Caco-2 (cell line): ENCODE measurements at regions not wholly inside any gene's neighbourhood (a gene's known extent, or its start where the extent isn't known, plus 50 kb on each side); places are given as distances from the start of the nearest gene placed in this dataset.
A peak's percentile ranks its signal among the peaks of the same experiment; 100 is the strongest.

ENCODE experiments used
- BruUV-seq: library from RNA; stranded (reverse); fragments of 400-500 nt; replicated peaks from 2 replicates; lab custom pipeline; 2021; lab: Mats Ljungman, UMichigan
- CTCF ChIA-PET: fragments of 300-600 bp; sonication (Branson Sonifier 250); formaldehyde crosslinking; loops from one replicate; lab custom pipeline; 2022; ENCODE audit warnings: antibody characterized with exemption; lab: Charles Lee
- POLR2A ChIA-PET: fragments of 300-600 bp; sonication (Branson Sonifier 250); formaldehyde crosslinking; loops from one replicate; lab custom pipeline; 2022; ENCODE audit warnings: antibody characterized with exemption; lab: Charles Lee
- DNase-seq, 2 experiments: peaks; one replicate each; pipeline versions ENCODE4 v3.0.0 to v3.0.0-alpha.2; 2020 to 2022
- H3K27me3 ChIP-seq: replicated peaks from 2 replicates; pipeline ENCODE4 v1.6.0; 2011; ENCODE audit warnings: low read length; ENCODE audit not compliant: control insufficient read depth, insufficient read depth
- H3K36me3 ChIP-seq: 2 replicates; pipeline ENCODE4 v1.5.1; 2011; ENCODE audit warnings: low read length; ENCODE audit not compliant: control insufficient read depth, insufficient read depth
- H3K4me1 ChIP-seq: fragments of 250-450 bp; sonication (Bioruptor Pico); 2 replicates; pipeline ENCODE4 v1.5.1; 2020; ENCODE audit warnings: mild to moderate bottlenecking
- H3K4me3 ChIP-seq: 2 replicates; pipeline ENCODE4 v1.5.1; 2011; ENCODE audit warnings: low read depth, mild to moderate bottlenecking, control low read depth, low read length
- H3K9me3 ChIP-seq: fragments of 250-450 bp; sonication (Bioruptor Pico); 2 replicates; pipeline ENCODE4 v1.5.1; 2020; ENCODE audit warnings: mild to moderate bottlenecking, moderate library complexity
- H3K27ac Mint-ChIP-seq: one replicate; pipeline ENCODE4 v1.8.0; 2022; ENCODE audit warnings: mixed read lengths; ENCODE audit not compliant: unreplicated experiment
- H3K27me3 Mint-ChIP-seq: one replicate; pipeline ENCODE4 v1.8.0; 2022; ENCODE audit warnings: mixed read lengths; ENCODE audit not compliant: insufficient read depth, unreplicated experiment
- H3K36me3 Mint-ChIP-seq: one replicate; pipeline ENCODE4 v1.8.0; 2022; ENCODE audit warnings: mild to moderate bottlenecking, mixed read lengths; ENCODE audit not compliant: insufficient read depth, unreplicated experiment
- H3K4me1 Mint-ChIP-seq: one replicate; pipeline ENCODE4 v1.8.0; 2022; ENCODE audit warnings: low read depth, mixed read lengths; ENCODE audit not compliant: unreplicated experiment
- H3K4me3 Mint-ChIP-seq: one replicate; pipeline ENCODE4 v1.8.0; 2022; ENCODE audit warnings: mild to moderate bottlenecking, moderate library complexity, mixed read lengths; ENCODE audit not compliant: unreplicated experiment
- H3K9me3 Mint-ChIP-seq: one replicate; pipeline ENCODE4 v1.8.0; 2022; ENCODE audit warnings: mixed read lengths; ENCODE audit not compliant: unreplicated experiment
- intact Hi-C: fragments of 100-400 bp; cut with micrococcal nuclease; formaldehyde crosslinking; loops from one replicate; pipeline ENCODE4 v1.10.0; 2022; ENCODE audit not compliant: unreplicated experiment
- TF ChIP-seq, protein P1 (sequence below), 2 experiments: fragments of 200-600 bp in 1 of 2; IDR thresholded peaks; 1 replicate in 1 of 2; 2 replicates in 1 of 2; pipeline versions ENCODE4 v1.5.1 to v1.8.0; 2011 to 2022; ENCODE audit warnings: antibody characterized with exemption in 1 of 2, control low read depth in 1 of 2, inconsistent platforms in 1 of 2, low read depth in 1 of 2, low read length in 1 of 2, mild to moderate bottlenecking in 1 of 2, moderate library complexity in 1 of 2; ENCODE audit not compliant: insufficient read depth in 1 of 2, severe bottlenecking in 1 of 2, unreplicated experiment in 1 of 2

DNA sequence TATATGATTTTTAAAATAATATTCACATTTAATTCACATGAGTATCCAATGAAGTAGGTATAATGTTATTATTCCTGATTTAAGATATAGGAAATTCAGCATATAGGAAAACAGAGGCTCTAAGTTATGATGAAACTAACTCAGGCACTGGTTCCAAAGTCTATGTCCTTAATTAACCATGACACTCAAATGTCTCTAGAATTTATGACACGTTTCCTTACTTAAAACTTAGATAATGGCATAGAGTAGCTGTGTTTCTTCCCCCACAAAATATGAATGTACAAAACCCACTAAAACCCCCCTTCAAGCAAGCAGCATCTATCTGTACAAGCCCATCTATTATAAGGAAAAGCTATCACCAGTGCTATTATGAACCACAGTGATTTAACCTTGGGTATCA is 72.9 kb upstream of the CDK1 start:
- Mint-ChIP-seq H3K9me3 (peaks cover 13% of the 10 kb centered on the region), H3K4me3 (no peak overlapping the region), H3K27me3 (no peaks in the 10 kb centered on the region), H3K27ac (peak overlapping the region; percentile 86), H3K4me1 (peaks cover 50% of the 10 kb centered on the region), H3K36me3 (no peaks in the 10 kb centered on the region)
- TF ChIP-seq, protein P1, sequence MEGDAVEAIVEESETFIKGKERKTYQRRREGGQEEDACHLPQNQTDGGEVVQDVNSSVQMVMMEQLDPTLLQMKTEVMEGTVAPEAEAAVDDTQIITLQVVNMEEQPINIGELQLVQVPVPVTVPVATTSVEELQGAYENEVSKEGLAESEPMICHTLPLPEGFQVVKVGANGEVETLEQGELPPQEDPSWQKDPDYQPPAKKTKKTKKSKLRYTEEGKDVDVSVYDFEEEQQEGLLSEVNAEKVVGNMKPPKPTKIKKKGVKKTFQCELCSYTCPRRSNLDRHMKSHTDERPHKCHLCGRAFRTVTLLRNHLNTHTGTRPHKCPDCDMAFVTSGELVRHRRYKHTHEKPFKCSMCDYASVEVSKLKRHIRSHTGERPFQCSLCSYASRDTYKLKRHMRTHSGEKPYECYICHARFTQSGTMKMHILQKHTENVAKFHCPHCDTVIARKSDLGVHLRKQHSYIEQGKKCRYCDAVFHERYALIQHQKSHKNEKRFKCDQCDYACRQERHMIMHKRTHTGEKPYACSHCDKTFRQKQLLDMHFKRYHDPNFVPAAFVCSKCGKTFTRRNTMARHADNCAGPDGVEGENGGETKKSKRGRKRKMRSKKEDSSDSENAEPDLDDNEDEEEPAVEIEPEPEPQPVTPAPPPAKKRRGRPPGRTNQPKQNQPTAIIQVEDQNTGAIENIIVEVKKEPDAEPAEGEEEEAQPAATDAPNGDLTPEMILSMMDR (IDR thresholded peaks at IDR 0.05; ENCODE audit: insufficient read depth in 1 of 2, low read depth in 1 of 2, low read length in 1 of 2, severe bottlenecking in 1 of 2, unreplicated experiment in 1 of 2) = no peak
- H3K36me3 ChIP-seq = no peaks in the 10 kb centered on the region
- H3K9me3 ChIP-seq = peaks cover 7% of the 10 kb centered on the region; the same call in 1 of the 2 replicates
- no peak overlapping the region for H3K4me3 ChIP-seq
- no peak for DNase-seq
- ChIA-PET POLR2A (no interaction called here), CTCF (no interaction called here)
- intact Hi-C loops = loop anchor here (2.0 kb wide), 1 partner anchor 13 kb away; no protein-coding TSS in a partner anchor
- peaks cover 50% of the 10 kb centered on the region for H3K4me1 ChIP-seq
- no peaks in the 10 kb centered on the region for H3K27me3 ChIP-seq
- BruUV-seq = no TSS peak

DNA sequence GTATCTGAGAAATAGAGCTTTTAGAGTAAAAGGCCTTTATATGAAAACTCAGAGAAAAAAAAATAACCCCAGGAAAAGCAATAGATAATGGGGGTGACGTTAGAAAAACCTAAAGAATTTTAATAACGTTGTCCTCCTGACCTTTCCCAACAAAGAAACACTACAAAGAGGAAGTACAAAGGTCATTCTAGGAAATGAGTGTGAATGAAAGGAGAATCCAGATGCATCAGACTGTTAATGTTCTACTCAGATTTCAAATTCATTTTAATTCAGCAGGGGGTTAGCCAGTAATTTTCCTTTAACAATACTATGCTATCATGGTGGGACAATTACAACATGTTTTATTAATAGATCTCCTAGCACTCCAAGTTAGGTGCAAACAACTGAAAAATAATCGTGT is 73.8 kb upstream of the CDK1 start:
- H3K27ac Mint-ChIP-seq = peak overlapping the region; percentile 19
- Histone ChIP-seq H3K9me3 (peaks cover 7% of the 10 kb centered on the region; the same call in 1 of the 2 replicates), H3K4me3 (no peak overlapping the region), H3K36me3 (no peaks in the 10 kb centered on the region), H3K4me1 (peaks cover 50% of the 10 kb centered on the region), H3K27me3 (no peaks in the 10 kb centered on the region)
- H3K27me3 Mint-ChIP-seq = no peaks in the 10 kb centered on the region
- BruUV-seq = no TSS peak
- no peaks in the 10 kb centered on the region for H3K36me3 Mint-ChIP-seq
- DNase-seq = peak in 1 of 2 experiments; percentile 64
- ChIA-PET CTCF (no interaction called here), POLR2A (interaction anchor here (1.3 kb wide), 1 partner anchor 74 kb away, joined by 4 read pairs; the partner anchor contains the start of gene CDK1)
- TF ChIP-seq, protein P1 (IDR thresholded peaks at IDR 0.05; ENCODE audit: insufficient read depth in 1 of 2, low read depth in 1 of 2, low read length in 1 of 2, severe bottlenecking in 1 of 2, unreplicated experiment in 1 of 2) = no peak
- H3K4me3 Mint-ChIP-seq = peak overlapping the region; percentile 23
- peaks cover 13% of the 10 kb centered on the region for H3K9me3 Mint-ChIP-seq
- intact Hi-C loops = loop anchor here (1.0 to 2.0 kb wide), 2 partner anchors 14 to 29 kb away; no protein-coding TSS in a partner anchor
- H3K4me1 Mint-ChIP-seq = peaks cover 50% of the 10 kb centered on the region

DNA sequence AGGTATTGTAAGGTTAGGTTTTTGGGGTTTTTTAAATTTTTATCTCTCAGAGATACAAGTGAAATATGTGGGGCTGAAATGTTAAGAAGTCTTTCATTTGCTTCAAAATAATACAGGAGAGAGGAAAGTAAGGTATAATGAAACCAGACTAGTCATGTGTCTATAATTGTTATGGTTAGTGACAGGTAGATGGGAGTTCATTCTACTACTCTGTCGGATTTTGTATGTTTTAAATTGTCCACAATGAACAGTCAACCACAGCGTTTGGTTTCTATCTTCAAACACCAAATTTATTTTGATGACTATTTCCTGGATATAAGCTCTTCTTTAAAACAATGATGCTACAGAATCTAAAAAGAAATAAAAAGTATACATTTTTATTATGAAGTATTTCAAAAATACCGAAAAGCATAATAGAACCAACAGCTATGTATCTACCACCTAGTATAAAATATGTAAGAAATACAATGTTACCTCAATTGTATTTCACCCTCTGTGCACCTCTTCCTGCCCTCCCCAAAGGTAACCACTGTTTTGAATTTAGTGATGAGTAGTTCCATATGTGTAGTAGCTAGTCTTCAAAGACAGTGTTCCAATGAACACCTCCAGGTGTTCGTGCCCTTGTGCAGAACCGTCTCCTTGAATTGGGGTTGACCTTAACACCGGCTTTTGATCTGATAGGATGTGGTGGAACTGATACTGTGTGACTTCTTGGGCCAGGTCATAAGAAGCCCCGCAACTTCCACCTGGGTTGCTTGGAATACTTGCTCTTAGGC is 74.8 kb upstream of the CDK1 start:
- POLR2A ChIA-PET = interaction anchor here (1.3 kb wide), 1 partner anchor 75 kb away, joined by 4 read pairs; the partner anchor contains the start of gene CDK1
- CTCF ChIA-PET = no interaction called here
- intact Hi-C loops = loop anchor here (1.0 to 2.0 kb wide), 2 partner anchors 15 to 30 kb away; no protein-coding TSS in a partner anchor
- no peak for DNase-seq
- Mint-ChIP-seq H3K27me3 (no peaks in the 10 kb centered on the region), H3K4me3 (no peak overlapping the region), H3K9me3 (peaks cover 13% of the 10 kb centered on the region), H3K36me3 (no peaks in the 10 kb centered on the region), H3K4me1 (peaks cover 50% of the 10 kb centered on the region), H3K27ac (peak overlapping the region; percentile 13)
- TF ChIP-seq, protein P1 (IDR thresholded peaks at IDR 0.05; ENCODE audit: insufficient read depth in 1 of 2, low read depth in 1 of 2, low read length in 1 of 2, severe bottlenecking in 1 of 2, unreplicated experiment in 1 of 2) = no peak
- Histone ChIP-seq H3K9me3 (peaks cover 11% of the 10 kb centered on the region; the same call in 1 of the 2 replicates), H3K27me3 (no peaks in the 10 kb centered on the region), H3K36me3 (no peaks in the 10 kb centered on the region), H3K4me3 (no peak overlapping the region), H3K4me1 (peaks cover 50% of the 10 kb centered on the region)
- no TSS peak for BruUV-seq
